ENCODE measurements at regions not wholly inside any gene's neighbourhood (a gene's known extent, or its start where the extent isn't known, plus 50 kb on each side); places are given as distances from the start of the nearest gene placed in this dataset.

GRCh38 chr14:58912799-58913432, 275.2 kb downstream of the DACT1 start:
- Histone ChIP-seq H3K27ac (no peak overlapping the region), H3K36me3 (no peaks in the 10 kb centered on the region), H3K4me1 (no peaks in the 10 kb centered on the region), H3K27me3 (no peaks in the 10 kb centered on the region), H3K9me3 (no peaks in the 10 kb centered on the region), H3K4me3 (no peak overlapping the region)
- intact Hi-C loops (cut with DNase I): no loop called here
- no peak for TF ChIP-seq CTCF (IDR thresholded peaks at IDR 0.05)
- no peak for TF ChIP-seq POLR2AphosphoS5 (IDR thresholded peaks at IDR 0.05; ENCODE audit: insufficient read depth in 1 of 2, low read depth in 1 of 2)
- TF ChIP-seq POLR2A (IDR thresholded peaks at IDR 0.05): no peak
- DNase-seq (ENCODE audit: extremely low spot score in 2 of 2): no peak

GRCh38 chr14:58914279-58914855, 274.1 kb upstream of the DAAM1 start:
- no peaks in the 10 kb centered on the region for H3K36me3 ChIP-seq
- no peak overlapping the region for H3K27ac ChIP-seq
- H3K4me1 ChIP-seq: no peaks in the 10 kb centered on the region
- H3K9me3 ChIP-seq: no peaks in the 10 kb centered on the region
- no peaks in the 10 kb centered on the region for H3K27me3 ChIP-seq
- no peak for DNase-seq (ENCODE audit: extremely low spot score in 2 of 2)
- intact Hi-C loops (cut with DNase I): no loop called here
- no peak overlapping the region for H3K4me3 ChIP-seq
- no peak for TF ChIP-seq POLR2A (IDR thresholded peaks at IDR 0.05)
- TF ChIP-seq CTCF (IDR thresholded peaks at IDR 0.05): no peak
- no peak for TF ChIP-seq POLR2AphosphoS5 (IDR thresholded peaks at IDR 0.05; ENCODE audit: insufficient read depth in 1 of 2, low read depth in 1 of 2)

- no peak for DNase-seq (ENCODE audit: extremely low spot score in 2 of 2)
- Histone ChIP-seq H3K36me3 (no peaks in the 10 kb centered on the region), H3K27ac (no peak overlapping the region), H3K27me3 (no peaks in the 10 kb centered on the region), H3K9me3 (no peaks in the 10 kb centered on the region), H3K4me1 (no peaks in the 10 kb centered on the region), H3K4me3 (no peak overlapping the region)
- intact Hi-C loops (cut with DNase I): no loop called here
- TF ChIP-seq POLR2A (IDR thresholded peaks at IDR 0.05): no peak
- TF ChIP-seq POLR2AphosphoS5 (IDR thresholded peaks at IDR 0.05; ENCODE audit: insufficient read depth in 1 of 2, low read depth in 1 of 2): no peak
- no peak for TF ChIP-seq CTCF (IDR thresholded peaks at IDR 0.05)
Measured at GRCh38 chr14:58915646-58916045, 272.8 kb upstream of the DAAM1 start.

- Histone ChIP-seq H3K4me1 (no peaks in the 10 kb centered on the region), H3K4me3 (no peak overlapping the region), H3K36me3 (no peaks in the 10 kb centered on the region), H3K9me3 (no peaks in the 10 kb centered on the region), H3K27me3 (no peaks in the 10 kb centered on the region), H3K27ac (no peak overlapping the region)
- DNase-seq (ENCODE audit: extremely low spot score in 2 of 2): no peak
- intact Hi-C loops (cut with DNase I): no loop called here
- TF ChIP-seq CTCF (IDR thresholded peaks at IDR 0.05): no peak
- TF ChIP-seq POLR2A (IDR thresholded peaks at IDR 0.05): no peak
- no peak for TF ChIP-seq POLR2AphosphoS5 (IDR thresholded peaks at IDR 0.05; ENCODE audit: insufficient read depth in 1 of 2, low read depth in 1 of 2)
Measured at GRCh38 chr14:58918066-58918738, 270.3 kb upstream of the DAAM1 start.

GRCh38 chr14:58919217-58919616, 269.2 kb upstream of the DAAM1 start:
- no peaks in the 10 kb centered on the region for H3K27me3 ChIP-seq
- H3K36me3 ChIP-seq: no peaks in the 10 kb centered on the region
- no peak overlapping the region for H3K4me3 ChIP-seq
- TF ChIP-seq POLR2AphosphoS5 (IDR thresholded peaks at IDR 0.05; ENCODE audit: insufficient read depth in 1 of 2, low read depth in 1 of 2) (no peak), POLR2A (IDR thresholded peaks at IDR 0.05) (no peak)
- DNase-seq (ENCODE audit: extremely low spot score in 2 of 2): no peak
- H3K27ac ChIP-seq: no peak overlapping the region
- H3K9me3 ChIP-seq: no peaks in the 10 kb centered on the region
- H3K4me1 ChIP-seq: no peaks in the 10 kb centered on the region
- intact Hi-C loops (cut with DNase I): no loop called here

Data from vagina (tissue), 2 donors.